Vagina (tissue), 2 donors: ENCODE measurements at regions not wholly inside any gene's neighbourhood (a gene's known extent, or its start where the extent isn't known, plus 50 kb on each side); places are given as distances from the start of the nearest gene placed in this dataset.

ENCODE experiments used
- DNase-seq, 2 donors: peaks; one replicate each; pipeline ENCODE4 v3.0.0-alpha.2; 2017; ENCODE audit errors: extremely low spot score in 2 of 2
- H3K27ac ChIP-seq: fragments of 200-600 bp; sonication (generic); one replicate; pipeline ENCODE4 v1.5.1; 2019
- H3K27me3 ChIP-seq: fragments of 200-600 bp; sonication (generic); one replicate; pipeline ENCODE4 v1.5.1; 2019
- H3K36me3 ChIP-seq, 2 donors: fragments of 200-600 bp; sonication (generic); one replicate each; pipeline ENCODE4 v1.5.1; 2017 to 2019
- H3K4me1 ChIP-seq: fragments of 200-600 bp; sonication (generic); one replicate; pipeline ENCODE4 v1.5.1; 2019
- H3K4me3 ChIP-seq, 2 donors: fragments of 200-600 bp; sonication (generic); 1 replicate in 1 of 2; 2 replicates in 1 of 2; pipeline ENCODE4 v1.5.1; 2016 to 2019
- H3K9me3 ChIP-seq: fragments of 200-600 bp; sonication (generic); one replicate; pipeline ENCODE4 v1.5.1; 2019
- POLR2A ChIP-seq, 2 donors: fragments of 450-650 bp; IDR thresholded peaks; one replicate each; pipeline ENCODE4 v1.6.1; 2017; ENCODE audit warnings: antibody characterized with exemption in 2 of 2, mild to moderate bottlenecking in 2 of 2, moderate library complexity in 2 of 2
- POLR2AphosphoS5 ChIP-seq, 2 donors: sonication (generic); formaldehyde crosslinking; IDR thresholded peaks; one replicate each; pipeline ENCODE4 v1.9.0; 2017; ENCODE audit warnings: antibody characterized with exemption in 2 of 2, mild to moderate bottlenecking in 2 of 2, low read depth in 1 of 2; ENCODE audit not compliant: insufficient read depth in 1 of 2
- intact Hi-C: fragments of 100-400 bp; cut with DNase I; formaldehyde crosslinking; loops from one replicate; pipeline ENCODE4 v1.15.1; 2023
- TF ChIP-seq, protein P1 (sequence below), 3 experiments: fragments of 450-650 bp in 2 of 3; fragments of 200-600 bp in 1 of 3; sonication (generic) in 1 of 3; IDR thresholded peaks; one replicate each; pipeline ENCODE4 v1.5.1; 2017 to 2019; ENCODE audit warnings: antibody characterized with exemption in 3 of 3, mild to moderate bottlenecking in 2 of 3, moderate library complexity in 2 of 3

DNA sequence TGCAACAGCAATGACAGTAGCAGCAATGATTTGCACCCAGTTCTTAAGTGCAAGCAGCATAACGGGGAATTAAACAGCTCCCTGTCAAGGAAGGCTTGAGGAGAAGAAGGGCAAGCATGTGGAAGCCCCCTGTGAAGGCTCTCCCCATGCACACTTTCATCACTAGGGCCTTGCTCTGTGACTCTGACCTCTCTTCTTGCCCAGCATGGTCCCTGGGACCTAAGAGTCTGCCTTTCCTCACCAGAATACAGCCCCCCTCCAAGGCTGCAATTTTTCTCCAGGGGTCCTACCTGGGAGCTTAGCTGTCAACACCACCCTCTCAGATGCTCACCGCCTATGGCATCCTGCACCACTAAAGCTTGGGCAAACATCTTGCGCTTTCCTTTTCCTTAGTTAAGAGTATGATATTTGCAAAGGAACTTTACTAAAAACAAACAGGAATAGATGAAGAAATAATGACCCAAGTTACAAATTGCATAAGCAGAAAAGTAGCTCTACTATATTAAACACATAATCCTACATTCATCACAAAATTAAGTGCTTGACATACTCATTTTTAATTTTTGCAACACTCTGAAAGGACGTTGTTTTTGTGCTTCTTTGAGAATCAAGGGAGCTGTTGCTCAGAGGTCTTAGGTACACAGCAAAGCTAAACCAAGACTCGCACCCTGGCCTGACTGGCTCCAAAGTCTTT is 187.6 kb downstream of the ADAMTS15 start:
- Histone ChIP-seq H3K4me3 (no peak overlapping the region), H3K9me3 (no peaks in the 10 kb centered on the region), H3K27ac (no peak overlapping the region), H3K4me1 (peaks cover 10% of the 10 kb centered on the region), H3K27me3 (no peaks in the 10 kb centered on the region), H3K36me3 (no peaks in the 10 kb centered on the region)
- intact Hi-C loops: no loop called here
- DNase-seq: peak; percentile 49 to 81
- TF ChIP-seq, protein P1, sequence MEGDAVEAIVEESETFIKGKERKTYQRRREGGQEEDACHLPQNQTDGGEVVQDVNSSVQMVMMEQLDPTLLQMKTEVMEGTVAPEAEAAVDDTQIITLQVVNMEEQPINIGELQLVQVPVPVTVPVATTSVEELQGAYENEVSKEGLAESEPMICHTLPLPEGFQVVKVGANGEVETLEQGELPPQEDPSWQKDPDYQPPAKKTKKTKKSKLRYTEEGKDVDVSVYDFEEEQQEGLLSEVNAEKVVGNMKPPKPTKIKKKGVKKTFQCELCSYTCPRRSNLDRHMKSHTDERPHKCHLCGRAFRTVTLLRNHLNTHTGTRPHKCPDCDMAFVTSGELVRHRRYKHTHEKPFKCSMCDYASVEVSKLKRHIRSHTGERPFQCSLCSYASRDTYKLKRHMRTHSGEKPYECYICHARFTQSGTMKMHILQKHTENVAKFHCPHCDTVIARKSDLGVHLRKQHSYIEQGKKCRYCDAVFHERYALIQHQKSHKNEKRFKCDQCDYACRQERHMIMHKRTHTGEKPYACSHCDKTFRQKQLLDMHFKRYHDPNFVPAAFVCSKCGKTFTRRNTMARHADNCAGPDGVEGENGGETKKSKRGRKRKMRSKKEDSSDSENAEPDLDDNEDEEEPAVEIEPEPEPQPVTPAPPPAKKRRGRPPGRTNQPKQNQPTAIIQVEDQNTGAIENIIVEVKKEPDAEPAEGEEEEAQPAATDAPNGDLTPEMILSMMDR (IDR thresholded peaks at IDR 0.05): no peak
- TF ChIP-seq POLR2A (IDR thresholded peaks at IDR 0.05) (no peak), POLR2AphosphoS5 (IDR thresholded peaks at IDR 0.05; ENCODE audit: insufficient read depth in 1 of 2, low read depth in 1 of 2) (no peak)

DNA sequence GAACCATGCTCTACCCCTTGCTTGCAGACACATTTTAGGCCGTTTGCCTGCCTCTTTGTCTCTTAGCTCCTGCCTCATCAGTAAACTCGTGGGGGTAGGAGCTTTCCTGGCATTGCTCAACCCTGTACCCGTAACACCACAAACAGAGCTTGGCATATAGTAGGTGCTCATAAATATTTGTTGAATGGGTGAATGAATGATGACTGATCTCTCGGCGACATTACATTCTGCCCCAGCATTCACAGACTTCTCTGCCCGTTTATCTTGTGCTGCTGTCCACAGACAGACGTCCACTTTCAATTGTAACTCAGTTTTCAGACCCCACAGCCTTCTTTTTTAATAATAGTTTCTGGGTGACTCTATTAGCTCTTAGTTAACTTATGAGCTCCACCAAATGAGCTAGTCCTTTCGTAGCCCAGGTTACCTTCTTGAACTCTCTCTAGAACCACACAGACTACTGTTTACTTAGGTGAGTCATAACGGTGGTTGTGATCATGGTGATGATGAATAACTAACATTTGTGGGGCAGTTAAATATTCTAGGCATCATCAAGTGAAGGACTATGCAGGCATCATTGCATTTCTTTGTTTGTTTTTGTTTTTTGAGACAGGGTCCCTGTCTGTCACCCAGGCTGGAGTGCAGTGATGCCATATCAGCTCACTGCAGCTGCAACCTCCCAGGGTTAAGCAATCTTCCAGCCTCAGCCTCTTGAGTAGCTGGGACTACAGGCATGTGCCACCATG is 188.4 kb downstream of the ADAMTS15 start:
- intact Hi-C loops: no loop called here
- Histone ChIP-seq H3K36me3 (no peaks in the 10 kb centered on the region), H3K27me3 (no peaks in the 10 kb centered on the region), H3K9me3 (no peaks in the 10 kb centered on the region), H3K27ac (no peak overlapping the region), H3K4me3 (no peak overlapping the region), H3K4me1 (peaks cover 10% of the 10 kb centered on the region)
- peak; percentile 19 to 40 for DNase-seq
- TF ChIP-seq POLR2A (IDR thresholded peaks at IDR 0.05) (no peak), POLR2AphosphoS5 (IDR thresholded peaks at IDR 0.05; ENCODE audit: insufficient read depth in 1 of 2, low read depth in 1 of 2) (no peak)
- TF ChIP-seq, protein P1 (IDR thresholded peaks at IDR 0.05): no peak

DNA sequence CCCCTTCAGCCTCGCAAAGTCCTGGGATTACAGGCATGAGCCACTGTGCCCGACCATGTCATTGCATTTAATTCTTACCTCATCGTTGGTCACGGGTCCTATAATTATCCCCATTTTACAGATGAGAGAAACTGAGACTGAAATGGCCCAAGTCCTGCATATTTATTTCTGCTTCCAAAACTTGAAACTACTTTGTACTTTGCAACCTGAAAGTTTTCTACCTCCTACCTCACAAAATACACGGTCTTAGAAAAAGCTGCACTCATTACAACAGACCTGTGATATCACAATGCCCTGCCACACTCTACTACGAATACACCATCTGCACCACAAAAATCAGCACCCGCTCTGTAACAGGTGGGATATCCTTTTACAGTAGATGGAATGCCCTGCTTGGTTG is 189.1 kb downstream of the ADAMTS15 start:
- Histone ChIP-seq H3K27ac (no peak overlapping the region), H3K4me3 (no peak overlapping the region), H3K4me1 (peaks cover 10% of the 10 kb centered on the region), H3K36me3 (no peaks in the 10 kb centered on the region), H3K27me3 (no peaks in the 10 kb centered on the region), H3K9me3 (no peaks in the 10 kb centered on the region)
- TF ChIP-seq POLR2A (IDR thresholded peaks at IDR 0.05): no peak
- TF ChIP-seq, protein P1 (IDR thresholded peaks at IDR 0.05): no peak
- no peak for TF ChIP-seq POLR2AphosphoS5 (IDR thresholded peaks at IDR 0.05; ENCODE audit: insufficient read depth in 1 of 2, low read depth in 1 of 2)
- peak in 1 of 2 donors; percentile 43 for DNase-seq
- intact Hi-C loops: no loop called here

DNA sequence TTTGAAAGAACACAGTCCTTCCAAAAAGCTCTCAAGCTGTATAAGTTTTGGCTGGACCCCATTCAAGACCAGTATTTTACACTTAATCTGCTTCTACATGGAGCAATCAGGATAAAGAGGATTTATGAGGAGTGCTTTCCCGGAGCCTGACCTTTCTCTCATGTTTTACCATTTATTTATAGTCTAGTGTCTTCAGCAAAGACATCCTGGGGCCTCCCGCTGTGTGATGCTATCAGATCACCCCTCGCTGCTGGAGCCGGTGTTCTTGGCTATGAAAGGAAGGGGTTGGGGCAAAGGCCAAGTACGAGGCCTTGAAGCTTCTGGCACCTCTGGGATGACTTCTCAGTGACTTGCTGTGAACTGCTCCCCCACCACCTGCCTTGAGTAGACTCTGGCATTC is 189.6 kb downstream of the ADAMTS15 start:
- Histone ChIP-seq H3K36me3 (no peaks in the 10 kb centered on the region), H3K27ac (no peak overlapping the region), H3K4me3 (no peak overlapping the region), H3K4me1 (peaks cover 10% of the 10 kb centered on the region), H3K9me3 (no peaks in the 10 kb centered on the region), H3K27me3 (no peaks in the 10 kb centered on the region)
- intact Hi-C loops: no loop called here
- TF ChIP-seq POLR2A (IDR thresholded peaks at IDR 0.05) (no peak), POLR2AphosphoS5 (IDR thresholded peaks at IDR 0.05; ENCODE audit: insufficient read depth in 1 of 2, low read depth in 1 of 2) (no peak)
- TF ChIP-seq, protein P1 (IDR thresholded peaks at IDR 0.05): no peak
- DNase-seq: peak; percentile 31 to 69

DNA sequence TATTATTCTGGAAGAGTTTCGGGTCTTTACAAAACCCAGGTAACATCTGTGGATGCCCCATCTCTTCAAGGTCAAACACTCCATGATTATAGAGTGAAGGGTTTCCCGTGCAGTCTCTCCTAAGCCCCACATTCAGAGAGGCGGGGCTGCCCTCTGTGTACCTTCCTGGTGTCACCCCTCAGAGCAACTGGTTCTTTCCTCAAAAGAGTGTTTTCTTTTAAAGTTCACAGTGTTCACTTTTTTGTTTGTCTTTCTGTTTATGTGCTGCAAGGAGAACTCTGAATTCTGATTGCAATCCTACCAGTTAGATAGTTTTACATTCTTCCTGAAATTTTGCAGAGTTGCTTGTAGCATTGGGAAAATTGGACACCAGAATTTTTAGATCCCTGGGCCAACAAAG is 190.2 kb downstream of the ADAMTS15 start:
- no peak for DNase-seq
- H3K9me3 ChIP-seq: no peaks in the 10 kb centered on the region
- intact Hi-C loops: no loop called here
- TF ChIP-seq POLR2A (IDR thresholded peaks at IDR 0.05) (no peak), POLR2AphosphoS5 (IDR thresholded peaks at IDR 0.05; ENCODE audit: insufficient read depth in 1 of 2, low read depth in 1 of 2) (no peak)
- TF ChIP-seq, protein P1 (IDR thresholded peaks at IDR 0.05): no peak
- H3K4me1 ChIP-seq: peaks cover 10% of the 10 kb centered on the region
- no peaks in the 10 kb centered on the region for H3K27me3 ChIP-seq
- H3K4me3 ChIP-seq: no peak overlapping the region
- H3K27ac ChIP-seq: no peak overlapping the region
- no peaks in the 10 kb centered on the region for H3K36me3 ChIP-seq
